Upper lobe of left lung (tissue), 4 donors: ENCODE measurements at regions not wholly inside any gene's neighbourhood (a gene's known extent, or its start where the extent isn't known, plus 50 kb on each side); places are given as distances from the start of the nearest gene placed in this dataset.

Experiments
- CTCF ChIP-seq, 6 experiments: fragments of 450-650 bp in 4 of 6; fragments of 200-600 bp in 2 of 6; sonication (generic) in 2 of 6; IDR thresholded peaks; one replicate each; pipeline ENCODE4 v1.5.1; 2016 to 2019; ENCODE audit warnings: antibody characterized with exemption in 6 of 6
- EP300 ChIP-seq, 4 donors: sonication (generic); formaldehyde crosslinking; IDR thresholded peaks; one replicate each; pipeline ENCODE4 v1.5.1; 2017; ENCODE audit warnings: antibody characterized with exemption in 4 of 4, control low read depth in 2 of 4

GRCh38 chr2:43005975-43006833, 213.8 kb upstream of the HAAO start:
- TF ChIP-seq CTCF (IDR thresholded peaks at IDR 0.05) (no peak), EP300 (IDR thresholded peaks at IDR 0.05) (no peak)
